ENCODE measurements at regions not wholly inside any gene's neighbourhood (a gene's known extent, or its start where the extent isn't known, plus 50 kb on each side); places are given as distances from the start of the nearest gene placed in this dataset.

GRCh38 chr4:131302108-131302507, 1847.0 kb upstream of the PCDH10 start:
- ChIA-PET POLR2A (no interaction called here), CTCF (no interaction called here)
- H3K27me3 Mint-ChIP-seq: no peaks in the 10 kb centered on the region
- peaks cover 10% of the 10 kb centered on the region for H3K9me3 Mint-ChIP-seq
- no peak overlapping the region for H3K4me3 Mint-ChIP-seq
- ATAC-seq (ENCODE audit: low read depth): no peak
- no peak for DNase-seq
- H3K4me1 Mint-ChIP-seq: no peaks in the 10 kb centered on the region
- no peaks in the 10 kb centered on the region for H3K36me3 Mint-ChIP-seq (ENCODE audit: low read depth)
- intact Hi-C loops (cut with micrococcal nuclease): no loop called here
- no peak for TF ChIP-seq CTCF (IDR thresholded peaks at IDR 0.05)
- no peak overlapping the region for H3K27ac Mint-ChIP-seq

- Mint-ChIP-seq H3K27ac (no peak overlapping the region), H3K4me3 (no peak overlapping the region), H3K9me3 (peaks cover 12% of the 10 kb centered on the region), H3K4me1 (no peaks in the 10 kb centered on the region), H3K36me3 (ENCODE audit: low read depth) (no peaks in the 10 kb centered on the region), H3K27me3 (no peaks in the 10 kb centered on the region)
- TF ChIP-seq CTCF (IDR thresholded peaks at IDR 0.05): no peak
- DNase-seq (no peak), ATAC-seq (ENCODE audit: low read depth) (no peak)
- ChIA-PET CTCF (no interaction called here), POLR2A (no interaction called here)
- intact Hi-C loops (cut with micrococcal nuclease): no loop called here
Measured at GRCh38 chr4:131304686-131305085, 1844.4 kb upstream of the PCDH10 start.

- H3K36me3 Mint-ChIP-seq (ENCODE audit: low read depth): no peaks in the 10 kb centered on the region
- H3K4me3 Mint-ChIP-seq: no peak overlapping the region
- CTCF ChIA-PET: no interaction called here
- POLR2A ChIA-PET: no interaction called here
- intact Hi-C loops (cut with micrococcal nuclease): no loop called here
- H3K9me3 Mint-ChIP-seq: peaks cover 5% of the 10 kb centered on the region
- no peaks in the 10 kb centered on the region for H3K4me1 Mint-ChIP-seq
- TF ChIP-seq CTCF (IDR thresholded peaks at IDR 0.05): no peak
- H3K27ac Mint-ChIP-seq: no peak overlapping the region
- DNase-seq: no peak
- no peak for ATAC-seq (ENCODE audit: low read depth)
- no peaks in the 10 kb centered on the region for H3K27me3 Mint-ChIP-seq
Measured at GRCh38 chr4:131309628-131310027, 1839.5 kb upstream of the PCDH10 start.

DNA sequence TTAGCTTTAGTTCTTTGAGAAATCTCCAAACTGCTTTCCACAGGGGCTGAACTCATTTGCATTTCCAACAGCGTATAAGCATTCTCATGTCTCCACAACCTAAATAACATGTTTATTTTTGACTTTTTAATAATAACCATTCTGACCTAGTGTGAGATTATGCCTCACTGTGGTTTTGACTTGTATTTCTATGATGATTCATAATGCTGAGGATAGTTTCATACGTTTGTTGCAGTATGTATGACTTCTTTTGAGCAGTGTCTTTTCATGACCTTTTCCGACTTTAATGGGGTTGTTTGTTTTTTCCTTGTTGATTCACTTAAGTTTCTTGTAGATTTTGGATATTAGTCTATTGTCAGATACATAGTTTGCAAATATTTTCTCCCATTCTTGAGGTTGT, 1833.0 kb upstream of the PCDH10 start:
- no peak for ATAC-seq (ENCODE audit: low read depth)
- no peak overlapping the region for H3K27ac Mint-ChIP-seq
- POLR2A ChIA-PET: no interaction called here
- no peaks in the 10 kb centered on the region for H3K27me3 Mint-ChIP-seq
- no peaks in the 10 kb centered on the region for H3K9me3 Mint-ChIP-seq
- CTCF ChIA-PET: no interaction called here
- DNase-seq: no peak
- no peaks in the 10 kb centered on the region for H3K4me1 Mint-ChIP-seq
- TF ChIP-seq CTCF (IDR thresholded peaks at IDR 0.05): no peak
- H3K4me3 Mint-ChIP-seq: no peak overlapping the region
- H3K36me3 Mint-ChIP-seq (ENCODE audit: low read depth): no peaks in the 10 kb centered on the region
- intact Hi-C loops (cut with micrococcal nuclease): no loop called here

DNA sequence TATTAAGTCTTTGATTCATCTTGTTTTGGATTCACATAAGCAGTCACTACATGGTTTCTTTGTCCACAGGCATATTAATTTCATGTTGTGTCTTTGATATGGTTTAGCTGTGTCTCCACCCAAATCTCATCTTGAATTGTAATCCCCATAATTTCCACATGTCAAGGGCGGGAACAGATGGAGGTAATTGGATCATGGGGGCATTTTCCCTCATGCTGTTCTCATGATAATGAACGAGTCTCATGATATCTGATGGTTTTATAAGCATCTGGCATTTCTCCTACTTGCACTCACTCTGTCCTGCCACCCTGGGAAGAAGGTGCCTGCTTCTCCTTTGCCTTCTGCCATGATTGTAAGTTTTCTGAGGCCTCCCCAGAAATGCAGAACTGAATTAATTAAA, 1811.2 kb upstream of the PCDH10 start:
- Mint-ChIP-seq H3K27me3 (no peaks in the 10 kb centered on the region), H3K4me3 (no peak overlapping the region), H3K4me1 (no peaks in the 10 kb centered on the region), H3K36me3 (ENCODE audit: low read depth) (no peaks in the 10 kb centered on the region), H3K9me3 (no peaks in the 10 kb centered on the region), H3K27ac (no peak overlapping the region)
- POLR2A ChIA-PET: no interaction called here
- no peak for TF ChIP-seq CTCF (IDR thresholded peaks at IDR 0.05)
- CTCF ChIA-PET: no interaction called here
- intact Hi-C loops (cut with micrococcal nuclease): no loop called here
- ATAC-seq (ENCODE audit: low read depth) (no peak), DNase-seq (no peak)

Data from activated B cell treated with CpG ODN at 0.5 μM for 24 hours (primary cell).